H9 (cell line): ENCODE measurements at regions not wholly inside any gene's neighbourhood (a gene's known extent, or its start where the extent isn't known, plus 50 kb on each side); places are given as distances from the start of the nearest gene placed in this dataset.

Experiments used
- DNase-seq: peaks from one replicate; pipeline ENCODE4 v3.0.0-alpha.2; 2017
- H2AFZ ChIP-seq: one replicate; pipeline ENCODE4 v1.6.1; 2013; ENCODE audit warnings: mild to moderate bottlenecking, low read length, control low read depth, moderate library complexity
- H2AK5ac ChIP-seq: 2 replicates; pipeline ENCODE4 v1.6.1; 2013; ENCODE audit warnings: low read length, control low read depth, mixed read lengths; ENCODE audit not compliant: insufficient read length
- H2BK120ac ChIP-seq: one replicate; pipeline ENCODE4 v1.6.1; 2013; ENCODE audit warnings: low read depth, mild to moderate bottlenecking, low read length, control low read depth, inconsistent platforms; ENCODE audit not compliant: poor library complexity, severe bottlenecking
- H2BK12ac ChIP-seq: 2 replicates; pipeline ENCODE4 v1.6.1; 2013; ENCODE audit warnings: low read length, control low read depth, mixed read lengths, low read depth; ENCODE audit not compliant: insufficient read length
- H2BK15ac ChIP-seq: 2 replicates; pipeline ENCODE4 v1.6.1; 2013; ENCODE audit warnings: low read depth, low read length, control low read depth
- H2BK20ac ChIP-seq: one replicate; pipeline ENCODE4 v1.6.1; 2013; ENCODE audit warnings: low read depth, mild to moderate bottlenecking, low read length, control low read depth, inconsistent platforms; ENCODE audit not compliant: poor library complexity, severe bottlenecking
- H2BK5ac ChIP-seq: 2 replicates; pipeline ENCODE4 v1.6.1; 2013; ENCODE audit warnings: low read length, control low read depth, mixed read lengths; ENCODE audit not compliant: insufficient read length
- H3K14ac ChIP-seq: 2 replicates; pipeline ENCODE4 v1.6.1; 2013; ENCODE audit warnings: low read length, control low read depth; ENCODE audit not compliant: insufficient read depth
- H3K18ac ChIP-seq: 2 replicates; pipeline ENCODE4 v1.6.1; 2013; ENCODE audit warnings: low read depth, mild to moderate bottlenecking, mixed read lengths, low read length, control low read depth; ENCODE audit not compliant: insufficient read length
- H3K23ac ChIP-seq: 2 replicates; pipeline ENCODE4 v1.6.1; 2013; ENCODE audit warnings: low read length, control low read depth, mixed read lengths, low read depth; ENCODE audit not compliant: insufficient read length
- H3K23me2 ChIP-seq: 2 replicates; pipeline ENCODE4 v1.6.1; 2013; ENCODE audit warnings: low read depth, mild to moderate bottlenecking, mixed read lengths, low read length, control low read depth; ENCODE audit not compliant: insufficient read length, poor library complexity, severe bottlenecking
- H3K27ac ChIP-seq: 2 replicates; pipeline ENCODE4 v1.5.1; 2013; ENCODE audit warnings: low read length, control low read depth, mixed read lengths, low read depth; ENCODE audit not compliant: insufficient read length
- H3K27me3 ChIP-seq: 2 replicates; pipeline ENCODE4 v1.6.1; 2013; ENCODE audit warnings: low read length, control low read depth, inconsistent platforms; ENCODE audit not compliant: insufficient read depth
- H3K4ac ChIP-seq: 2 replicates; pipeline ENCODE4 v1.6.1; 2013; ENCODE audit warnings: low read depth, mild to moderate bottlenecking, control low read depth, inconsistent platforms, low read length, moderate library complexity
- H3K4me1 ChIP-seq: 2 replicates; pipeline ENCODE4 v1.6.1; 2013; ENCODE audit warnings: low read length, control low read depth, inconsistent platforms; ENCODE audit not compliant: insufficient read depth
- H3K4me2 ChIP-seq: 2 replicates; pipeline ENCODE4 v1.6.1; 2013; ENCODE audit warnings: low read length, control low read depth, mixed read lengths; ENCODE audit not compliant: insufficient read length, insufficient read depth
- H3K56ac ChIP-seq: 2 replicates; pipeline ENCODE4 v1.6.1; 2013; ENCODE audit warnings: low read depth, mild to moderate bottlenecking, mixed read lengths, low read length, control low read depth; ENCODE audit not compliant: insufficient read length
- H3K79me1 ChIP-seq: 2 replicates; pipeline ENCODE4 v1.6.1; 2013; ENCODE audit warnings: low read depth, mild to moderate bottlenecking, moderate library complexity, low read length, control low read depth, inconsistent platforms; ENCODE audit not compliant: insufficient read depth, poor library complexity, severe bottlenecking
- H3K79me2 ChIP-seq: 2 replicates; pipeline ENCODE4 v1.6.1; 2013; ENCODE audit warnings: low read length, control low read depth, inconsistent platforms; ENCODE audit not compliant: insufficient read depth
- H3K9ac ChIP-seq: 2 replicates; pipeline ENCODE4 v1.6.1; 2013; ENCODE audit warnings: low read length, control low read depth, mixed read lengths; ENCODE audit not compliant: insufficient read length; ENCODE audit errors: extremely low read depth
- H3K9me3 ChIP-seq: one replicate; pipeline ENCODE4 v1.6.1; 2013; ENCODE audit warnings: low read depth, low read length, inconsistent platforms; ENCODE audit not compliant: control insufficient read depth
- H3T11ph ChIP-seq: one replicate; pipeline ENCODE4 v1.6.1; 2013; ENCODE audit warnings: mild to moderate bottlenecking, low read length, control low read depth, inconsistent platforms
- H4K20me1 ChIP-seq: one replicate; pipeline ENCODE4 v1.6.1; 2013; ENCODE audit not compliant: control insufficient read depth, insufficient read length, insufficient read depth
- H4K5ac ChIP-seq: 2 replicates; pipeline ENCODE4 v1.6.1; 2013; ENCODE audit warnings: low read depth, mild to moderate bottlenecking, mixed read lengths, low read length, control low read depth; ENCODE audit not compliant: insufficient read length
- H4K8ac ChIP-seq: replicated peaks from 2 replicates; pipeline ENCODE4 v1.6.1; 2013; ENCODE audit warnings: low read length, control low read depth, mixed read lengths, low read depth; ENCODE audit not compliant: insufficient read length
- H4K91ac ChIP-seq: 2 replicates; pipeline ENCODE4 v1.6.1; 2013; ENCODE audit warnings: low read depth, mild to moderate bottlenecking, moderate library complexity, mixed read lengths, low read length, control low read depth; ENCODE audit not compliant: insufficient read length
- H3K27ac Mint-ChIP-seq, 3 experiments: 2 replicates in 2 of 3; 3 replicates in 1 of 3; pipeline ENCODE4 v1.8.0; 2020 to 2021; ENCODE audit warnings: mixed read lengths in 3 of 3, mild to moderate bottlenecking in 1 of 3, moderate library complexity in 1 of 3
- H3K27me3 Mint-ChIP-seq: 2 replicates; pipeline ENCODE4 v1.8.0; 2021; ENCODE audit warnings: low read depth, mild to moderate bottlenecking, moderate library complexity, mixed read lengths
- H3K36me3 Mint-ChIP-seq, 3 experiments: 2 replicates in 2 of 3; 3 replicates in 1 of 3; pipeline ENCODE4 v1.8.0; 2020 to 2021; ENCODE audit warnings: low read depth in 3 of 3, mixed read lengths in 3 of 3; ENCODE audit not compliant: insufficient read depth in 1 of 3
- H3K4me1 Mint-ChIP-seq, 2 experiments: 2 replicates each; pipeline ENCODE4 v1.8.0; 2020; ENCODE audit warnings: mixed read lengths in 2 of 2
- H3K4me3 Mint-ChIP-seq, 2 experiments: 2 replicates in 1 of 2; 3 replicates in 1 of 2; pipeline ENCODE4 v1.8.0; 2020 to 2021; ENCODE audit warnings: mild to moderate bottlenecking in 2 of 2, mixed read lengths in 2 of 2, moderate library complexity in 1 of 2
- H3K9me3 Mint-ChIP-seq, 2 experiments: 2 replicates in 1 of 2; 3 replicates in 1 of 2; pipeline ENCODE4 v1.8.0; 2020; ENCODE audit warnings: mild to moderate bottlenecking in 2 of 2, mixed read lengths in 2 of 2, moderate library complexity in 1 of 2
- TF ChIP-seq, protein P1 (sequence below): fragments of 200-600 bp; sonication (generic); conservative IDR thresholded peaks from 3 replicates; pipeline ENCODE4 v1.8.0; 2021; ENCODE audit warnings: antibody characterized with exemption, mild to moderate bottlenecking

DNA sequence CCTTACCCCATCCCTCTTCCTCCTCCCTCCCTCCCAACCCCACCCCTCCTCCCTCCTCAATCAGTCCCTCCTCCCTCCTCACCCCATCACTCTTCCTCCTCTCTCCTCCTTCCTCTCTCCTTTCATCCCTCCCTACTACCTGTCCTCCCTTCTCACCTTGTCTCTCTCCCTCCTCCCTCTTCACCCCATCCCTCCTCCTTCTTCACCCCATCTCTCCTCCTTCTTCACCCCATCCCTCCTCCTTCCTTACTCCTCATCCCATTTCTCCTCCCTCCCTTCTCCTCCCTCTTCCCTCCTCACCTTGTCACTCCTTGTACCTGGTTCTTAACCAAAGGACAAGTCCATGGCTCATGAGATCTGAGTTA lies 222.4 kb downstream of the TTLL2 start:
- Histone ChIP-seq H2BK20ac (no peak overlapping the region), H2BK5ac (no peak overlapping the region), H2AK5ac (no peak overlapping the region), H3K27me3 (no peaks in the 10 kb centered on the region), H3K4me2 (no peak overlapping the region), H3K23ac (no peak overlapping the region), H4K8ac (no peak overlapping the region), H3K4ac (no peak overlapping the region), H3K9me3 (no peaks in the 10 kb centered on the region), H3K79me2 (no peaks in the 10 kb centered on the region; the same call in 1 of the 2 replicates), H2BK15ac (no peak overlapping the region), H3K27ac (no peak overlapping the region), H2AFZ (no peak overlapping the region), H2BK120ac (no peak overlapping the region), H3K18ac (no peak overlapping the region), H4K91ac (no peak overlapping the region), H3K14ac (no peak overlapping the region), H4K20me1 (no peaks in the 10 kb centered on the region), H3T11ph (no peak overlapping the region), H2BK12ac (no peak overlapping the region), H4K5ac (no peak overlapping the region), H3K79me1 (no peaks in the 10 kb centered on the region), H3K56ac (peak overlapping the region; percentile 67), H3K9ac (no peak overlapping the region), H3K23me2 (no peaks in the 10 kb centered on the region), H3K4me1 (no peaks in the 10 kb centered on the region)
- peaks cover 4% of the 10 kb centered on the region for H3K27me3 Mint-ChIP-seq
- peaks cover under 1 to 2% of the 10 kb centered on the region in 2 experiments; a peak in 3 of 5 replicates for H3K9me3 Mint-ChIP-seq
- no peaks in the 10 kb centered on the region for H3K36me3 Mint-ChIP-seq
- TF ChIP-seq, protein P1, sequence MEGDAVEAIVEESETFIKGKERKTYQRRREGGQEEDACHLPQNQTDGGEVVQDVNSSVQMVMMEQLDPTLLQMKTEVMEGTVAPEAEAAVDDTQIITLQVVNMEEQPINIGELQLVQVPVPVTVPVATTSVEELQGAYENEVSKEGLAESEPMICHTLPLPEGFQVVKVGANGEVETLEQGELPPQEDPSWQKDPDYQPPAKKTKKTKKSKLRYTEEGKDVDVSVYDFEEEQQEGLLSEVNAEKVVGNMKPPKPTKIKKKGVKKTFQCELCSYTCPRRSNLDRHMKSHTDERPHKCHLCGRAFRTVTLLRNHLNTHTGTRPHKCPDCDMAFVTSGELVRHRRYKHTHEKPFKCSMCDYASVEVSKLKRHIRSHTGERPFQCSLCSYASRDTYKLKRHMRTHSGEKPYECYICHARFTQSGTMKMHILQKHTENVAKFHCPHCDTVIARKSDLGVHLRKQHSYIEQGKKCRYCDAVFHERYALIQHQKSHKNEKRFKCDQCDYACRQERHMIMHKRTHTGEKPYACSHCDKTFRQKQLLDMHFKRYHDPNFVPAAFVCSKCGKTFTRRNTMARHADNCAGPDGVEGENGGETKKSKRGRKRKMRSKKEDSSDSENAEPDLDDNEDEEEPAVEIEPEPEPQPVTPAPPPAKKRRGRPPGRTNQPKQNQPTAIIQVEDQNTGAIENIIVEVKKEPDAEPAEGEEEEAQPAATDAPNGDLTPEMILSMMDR = no peak
- H3K4me1 Mint-ChIP-seq = no peaks in the 10 kb centered on the region
- no peak overlapping the region for H3K4me3 Mint-ChIP-seq
- peak overlapping the region in 1 of 3 experiments; percentile 48; a peak in 1 of 7 replicates for H3K27ac Mint-ChIP-seq
- no peak for DNase-seq
